Body of pancreas (tissue), 4 donors: ENCODE measurements at regions not wholly inside any gene's neighbourhood (a gene's known extent, or its start where the extent isn't known, plus 50 kb on each side); places are given as distances from the start of the nearest gene placed in this dataset.

Experiments
- ATAC-seq: fragments of 150-250 bp; one replicate; pipeline ENCODE4 v1.9.1; 2016
- DNase-seq, 4 donors: peaks; one replicate each; pipeline ENCODE4 v3.0.0-alpha.2; 2019
- H3K27ac ChIP-seq, 4 donors: fragments of 200-600 bp; sonication (generic); 1 replicate in 3 of 4; 2 replicates in 1 of 4; pipeline versions ENCODE4 v1.5.1 to v1.6.1; 2016 to 2019; ENCODE audit warnings: mild to moderate bottlenecking in 1 of 4, mixed read lengths in 1 of 4, moderate library complexity in 1 of 4
- H3K27me3 ChIP-seq, 2 donors: fragments of 200-600 bp; sonication (generic); one replicate each; pipeline ENCODE4 v1.6.0; 2016; ENCODE audit warnings: mild to moderate bottlenecking in 1 of 2
- H3K36me3 ChIP-seq, 2 donors: fragments of 200-600 bp; sonication (generic); replicated peaks in 1 of 2; 2 replicates each; pipeline ENCODE4 v1.5.1; 2016; ENCODE audit warnings: low read depth in 2 of 2; ENCODE audit not compliant: insufficient read depth in 1 of 2
- H3K4me1 ChIP-seq: fragments of 200-600 bp; sonication (generic); one replicate; pipeline ENCODE4 v1.6.0; 2016
- H3K4me3 ChIP-seq, 2 donors: fragments of 200-600 bp; sonication (generic); 1 replicate in 1 of 2; 2 replicates in 1 of 2; pipeline ENCODE4 v1.5.1; 2016 to 2019
- H3K9me3 ChIP-seq, 3 donors: fragments of 200-600 bp; sonication (generic); 1 replicate in 2 of 3; 2 replicates in 1 of 3; pipeline ENCODE4 v1.5.1; 2016
- POLR2A ChIP-seq, 3 donors: fragments of 450-650 bp; IDR thresholded peaks; one replicate each; pipeline ENCODE4 v1.6.1; 2016; ENCODE audit warnings: antibody characterized with exemption in 3 of 3, mild to moderate bottlenecking in 2 of 3
- WGBS, 2 donors: methylation state at CpG; one replicate each; pipeline ENCODE4 v1.1.5; 2017; 5-methylcytosine and 5-hydroxymethylcytosine counted together
- intact Hi-C: fragments of 100-400 bp; cut with DNase I; formaldehyde crosslinking; loops from one replicate; pipeline ENCODE4 v1.15.1; 2023
- TF ChIP-seq, protein P1 (sequence below), 7 experiments: fragments of 450-650 bp in 4 of 7; fragments of 200-600 bp in 3 of 7; sonication (generic) in 3 of 7; IDR thresholded peaks; one replicate each; pipeline ENCODE4 v1.5.1; 2016 to 2019; ENCODE audit warnings: antibody characterized with exemption in 7 of 7

GRCh38 chr17:71247441-71248015, 873.3 kb upstream of the SOX9 start:
- H3K4me1 ChIP-seq = no peaks in the 10 kb centered on the region
- ATAC-seq (no peak), DNase-seq (no peak)
- no peaks in the 10 kb centered on the region for H3K27me3 ChIP-seq
- TF ChIP-seq POLR2A (IDR thresholded peaks at IDR 0.05) = no peak
- TF ChIP-seq, protein P1, sequence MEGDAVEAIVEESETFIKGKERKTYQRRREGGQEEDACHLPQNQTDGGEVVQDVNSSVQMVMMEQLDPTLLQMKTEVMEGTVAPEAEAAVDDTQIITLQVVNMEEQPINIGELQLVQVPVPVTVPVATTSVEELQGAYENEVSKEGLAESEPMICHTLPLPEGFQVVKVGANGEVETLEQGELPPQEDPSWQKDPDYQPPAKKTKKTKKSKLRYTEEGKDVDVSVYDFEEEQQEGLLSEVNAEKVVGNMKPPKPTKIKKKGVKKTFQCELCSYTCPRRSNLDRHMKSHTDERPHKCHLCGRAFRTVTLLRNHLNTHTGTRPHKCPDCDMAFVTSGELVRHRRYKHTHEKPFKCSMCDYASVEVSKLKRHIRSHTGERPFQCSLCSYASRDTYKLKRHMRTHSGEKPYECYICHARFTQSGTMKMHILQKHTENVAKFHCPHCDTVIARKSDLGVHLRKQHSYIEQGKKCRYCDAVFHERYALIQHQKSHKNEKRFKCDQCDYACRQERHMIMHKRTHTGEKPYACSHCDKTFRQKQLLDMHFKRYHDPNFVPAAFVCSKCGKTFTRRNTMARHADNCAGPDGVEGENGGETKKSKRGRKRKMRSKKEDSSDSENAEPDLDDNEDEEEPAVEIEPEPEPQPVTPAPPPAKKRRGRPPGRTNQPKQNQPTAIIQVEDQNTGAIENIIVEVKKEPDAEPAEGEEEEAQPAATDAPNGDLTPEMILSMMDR (IDR thresholded peaks at IDR 0.05) = no peak
- intact Hi-C loops = no loop called here
- H3K36me3 ChIP-seq = no peaks in the 10 kb centered on the region
- H3K27ac ChIP-seq = no peak overlapping the region
- H3K9me3 ChIP-seq = no peaks in the 10 kb centered on the region
- 78 to 86% methylated on average over 4 of the region's 4 CpGs for WGBS, 2 donors
- no peak overlapping the region for H3K4me3 ChIP-seq

- Histone ChIP-seq H3K36me3 (no peaks in the 10 kb centered on the region), H3K4me3 (no peak overlapping the region), H3K9me3 (no peaks in the 10 kb centered on the region), H3K27me3 (no peaks in the 10 kb centered on the region), H3K4me1 (no peaks in the 10 kb centered on the region), H3K27ac (no peak overlapping the region)
- no peak for ATAC-seq
- intact Hi-C loops = no loop called here
- TF ChIP-seq, protein P1 (IDR thresholded peaks at IDR 0.05) = no peak
- TF ChIP-seq POLR2A (IDR thresholded peaks at IDR 0.05) = no peak
- no peak for DNase-seq
- 54% methylated on average over 2 of the region's 2 CpGs for WGBS, 2 donors
Measured at GRCh38 chr17:71251276-71251675, 869.5 kb upstream of the SOX9 start.

GRCh38 chr17:71251951-71252350, 868.9 kb upstream of the SOX9 start:
- H3K4me3 ChIP-seq = no peak overlapping the region
- no peaks in the 10 kb centered on the region for H3K4me1 ChIP-seq
- intact Hi-C loops = no loop called here
- H3K36me3 ChIP-seq = no peaks in the 10 kb centered on the region
- DNase-seq (no peak), ATAC-seq (no peak)
- H3K27ac ChIP-seq = no peak overlapping the region
- no peaks in the 10 kb centered on the region for H3K27me3 ChIP-seq
- TF ChIP-seq, protein P1 (IDR thresholded peaks at IDR 0.05) = no peak
- no peak for TF ChIP-seq POLR2A (IDR thresholded peaks at IDR 0.05)
- WGBS, 2 donors = 57 to 73% methylated on average over 2 of the region's 2 CpGs
- no peaks in the 10 kb centered on the region for H3K9me3 ChIP-seq

GRCh38 chr17:71252436-71252835, 868.4 kb upstream of the SOX9 start:
- Histone ChIP-seq H3K4me1 (no peaks in the 10 kb centered on the region), H3K36me3 (no peaks in the 10 kb centered on the region), H3K4me3 (no peak overlapping the region), H3K27me3 (no peaks in the 10 kb centered on the region), H3K9me3 (no peaks in the 10 kb centered on the region), H3K27ac (no peak overlapping the region)
- intact Hi-C loops = no loop called here
- no peak for ATAC-seq
- TF ChIP-seq, protein P1 (IDR thresholded peaks at IDR 0.05) = no peak
- no peak for TF ChIP-seq POLR2A (IDR thresholded peaks at IDR 0.05)
- DNase-seq = no peak
- 0 to 52% methylated on average over 1 of the region's 1 CpG for WGBS, 2 donors

DNA sequence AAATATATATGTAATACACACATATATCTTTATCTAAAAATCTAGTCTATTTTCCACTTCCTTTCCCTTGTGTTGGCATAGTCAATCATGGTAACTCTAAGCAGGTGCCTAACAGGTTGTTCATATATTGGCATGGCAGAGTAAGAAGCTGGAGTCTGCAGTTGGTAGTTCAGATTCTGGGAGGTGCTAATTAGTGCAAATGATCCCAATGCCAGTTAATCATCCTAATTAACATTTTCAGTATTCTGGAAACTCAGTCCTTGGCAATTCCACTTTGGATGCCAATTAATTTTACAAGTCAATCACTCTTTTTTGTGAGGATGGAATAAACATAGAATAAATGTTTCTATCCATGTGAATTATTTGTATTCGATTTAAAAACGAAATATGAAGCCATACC, 863.7 kb upstream of the SOX9 start:
- DNase-seq (no peak), ATAC-seq (no peak)
- Histone ChIP-seq H3K27ac (no peak overlapping the region), H3K27me3 (no peaks in the 10 kb centered on the region), H3K4me3 (no peak overlapping the region), H3K36me3 (no peaks in the 10 kb centered on the region), H3K9me3 (no peaks in the 10 kb centered on the region), H3K4me1 (no peaks in the 10 kb centered on the region)
- WGBS, 2 donors = 73 to 91% methylated on average over 2 of the region's 2 CpGs
- TF ChIP-seq POLR2A (IDR thresholded peaks at IDR 0.05) = no peak
- TF ChIP-seq, protein P1 (IDR thresholded peaks at IDR 0.05) = no peak
- intact Hi-C loops = no loop called here
